OCI-LY7 (cell line): ENCODE measurements at regions not wholly inside any gene's neighbourhood (a gene's known extent, or its start where the extent isn't known, plus 50 kb on each side); places are given as distances from the start of the nearest gene placed in this dataset.

Experiments
- BruUV-seq: library from RNA; stranded (reverse); fragments of 400-500 nt; replicated peaks from 2 replicates; lab custom pipeline; 2021; lab: Mats Ljungman, UMichigan
- CTCF ChIA-PET: fragments of 300-600 bp; sonication (Branson Sonifier 250); formaldehyde crosslinking; loops from one replicate; lab custom pipeline; 2022; ENCODE audit warnings: antibody characterized with exemption; ENCODE audit not compliant: unreplicated experiment; lab: Charles Lee
- POLR2A ChIA-PET: fragments of 300-600 bp; sonication (Branson Sonifier 250); formaldehyde crosslinking; loops from one replicate; lab custom pipeline; 2022; ENCODE audit warnings: antibody characterized with exemption; lab: Charles Lee
- DNase-seq: peaks from one replicate; pipeline ENCODE4 v3.0.0-alpha.2; 2015; ENCODE audit warnings: low spot score
- H2AFZ ChIP-seq: fragments of 200-600 bp; sonication (generic), shearing (Covaris generic); 2 replicates; pipeline ENCODE4 v1.6.1; 2014; ENCODE audit warnings: mild to moderate bottlenecking, antibody characterized with exemption, low read length, moderate library complexity
- H3K27ac ChIP-seq: fragments of 200-600 bp; sonication (generic); 2 replicates; pipeline ENCODE4 v1.5.1; 2014; ENCODE audit warnings: mixed run types, low read depth, mild to moderate bottlenecking, moderate library complexity, low read length, inconsistent platforms; ENCODE audit not compliant: poor library complexity, severe bottlenecking
- H3K36me3 ChIP-seq: fragments of 200-600 bp; sonication (generic); 2 replicates; pipeline ENCODE4 v1.6.1; 2014; ENCODE audit warnings: mild to moderate bottlenecking, antibody characterized with exemption, low read length, moderate library complexity, mixed read lengths; ENCODE audit not compliant: insufficient read depth
- H3K4me1 ChIP-seq: fragments of 200-600 bp; sonication (generic); 2 replicates; pipeline ENCODE4 v1.5.1; 2014; ENCODE audit warnings: mild to moderate bottlenecking, low read length; ENCODE audit not compliant: insufficient read depth, poor library complexity, severe bottlenecking
- H3K4me2 ChIP-seq: fragments of 200-600 bp; sonication (generic); 2 replicates; pipeline ENCODE4 v1.6.1; 2014; ENCODE audit warnings: mild to moderate bottlenecking, low read length
- H3K4me3 ChIP-seq: fragments of 200-600 bp; sonication (generic); 2 replicates; pipeline ENCODE4 v1.5.1; 2014; ENCODE audit warnings: mild to moderate bottlenecking, low read depth, low read length; ENCODE audit not compliant: poor library complexity, severe bottlenecking
- H3K79me2 ChIP-seq: fragments of 200-600 bp; sonication (generic); 2 replicates; pipeline ENCODE4 v1.6.1; 2016; ENCODE audit warnings: low read depth, mild to moderate bottlenecking, low read length, moderate library complexity, mixed read lengths; ENCODE audit not compliant: insufficient read depth
- H3K9me2 ChIP-seq: fragments of 200-600 bp; sonication (generic); 2 replicates; pipeline ENCODE4 v1.6.1; 2016; ENCODE audit warnings: mild to moderate bottlenecking, low read length, mixed read lengths; ENCODE audit not compliant: insufficient read depth
- H3K9me3 ChIP-seq: fragments of 200-600 bp; sonication (generic); 2 replicates; pipeline ENCODE4 v1.6.1; 2014; ENCODE audit warnings: mild to moderate bottlenecking, mixed run types, low read length, mixed read lengths
- H4K20me1 ChIP-seq: fragments of 200-600 bp; sonication (generic); 2 replicates; pipeline ENCODE4 v1.6.1; 2014; ENCODE audit warnings: mild to moderate bottlenecking, antibody characterized with exemption, low read length, moderate library complexity, mixed read lengths; ENCODE audit not compliant: insufficient read depth
- EZH2phosphoT487 ChIP-seq: fragments of 200-600 bp; sonication (generic); IDR thresholded peaks from 2 replicates; pipeline ENCODE4 v1.6.1; 2018; ENCODE audit warnings: low read depth, borderline replicate concordance, mild to moderate bottlenecking, mixed run types, antibody characterized with exemption, low read length, moderate library complexity, mixed read lengths
- intact Hi-C: fragments of 100-400 bp; cut with micrococcal nuclease; formaldehyde crosslinking; loops from one replicate; pipeline ENCODE4 v1.10.0; 2022; ENCODE audit not compliant: unreplicated experiment
- TF ChIP-seq, protein P1 (sequence below): fragments of 200-600 bp; sonication (generic); conservative IDR thresholded peaks from 2 replicates; pipeline ENCODE4 v1.5.1; 2014; ENCODE audit warnings: mild to moderate bottlenecking, antibody characterized with exemption, low read length, moderate library complexity, mixed read lengths

DNA sequence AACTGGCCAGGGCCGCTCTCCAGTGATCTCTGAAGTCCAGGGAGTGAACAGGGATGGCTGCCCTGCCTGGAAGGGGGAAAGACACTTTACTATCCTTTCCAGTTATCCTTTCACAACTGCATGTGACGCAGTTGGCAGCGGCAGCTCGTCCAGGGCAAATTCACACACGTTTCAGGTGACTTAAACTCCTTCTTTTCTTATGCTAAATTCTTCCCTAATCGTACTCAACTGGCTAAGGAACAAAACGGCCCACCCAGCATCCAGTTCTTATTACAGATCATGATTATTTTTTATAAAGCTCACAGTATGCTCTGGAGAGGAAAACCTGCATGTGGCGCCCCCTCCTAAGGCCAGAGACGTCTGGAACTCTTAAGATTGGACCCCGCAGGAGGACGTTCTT, 767.1 kb downstream of the UQCRFS1 start:
- Histone ChIP-seq H3K36me3 (no peaks in the 10 kb centered on the region), H3K9me2 (no peaks in the 10 kb centered on the region), H4K20me1 (no peaks in the 10 kb centered on the region), H3K4me1 (peaks cover 10% of the 10 kb centered on the region), H3K4me2 (no peak overlapping the region), H3K27ac (no peak overlapping the region), H3K9me3 (no peaks in the 10 kb centered on the region), H3K79me2 (no peaks in the 10 kb centered on the region), H2AFZ (0 out of 2 replicates have a peak overlapping the region, but pooled peaks have one; percentile 15), H3K4me3 (no peak overlapping the region)
- intact Hi-C loops = no loop called here
- CTCF ChIA-PET = no interaction called here
- no peak for DNase-seq
- no peak for TF ChIP-seq EZH2phosphoT487
- TF ChIP-seq, protein P1, sequence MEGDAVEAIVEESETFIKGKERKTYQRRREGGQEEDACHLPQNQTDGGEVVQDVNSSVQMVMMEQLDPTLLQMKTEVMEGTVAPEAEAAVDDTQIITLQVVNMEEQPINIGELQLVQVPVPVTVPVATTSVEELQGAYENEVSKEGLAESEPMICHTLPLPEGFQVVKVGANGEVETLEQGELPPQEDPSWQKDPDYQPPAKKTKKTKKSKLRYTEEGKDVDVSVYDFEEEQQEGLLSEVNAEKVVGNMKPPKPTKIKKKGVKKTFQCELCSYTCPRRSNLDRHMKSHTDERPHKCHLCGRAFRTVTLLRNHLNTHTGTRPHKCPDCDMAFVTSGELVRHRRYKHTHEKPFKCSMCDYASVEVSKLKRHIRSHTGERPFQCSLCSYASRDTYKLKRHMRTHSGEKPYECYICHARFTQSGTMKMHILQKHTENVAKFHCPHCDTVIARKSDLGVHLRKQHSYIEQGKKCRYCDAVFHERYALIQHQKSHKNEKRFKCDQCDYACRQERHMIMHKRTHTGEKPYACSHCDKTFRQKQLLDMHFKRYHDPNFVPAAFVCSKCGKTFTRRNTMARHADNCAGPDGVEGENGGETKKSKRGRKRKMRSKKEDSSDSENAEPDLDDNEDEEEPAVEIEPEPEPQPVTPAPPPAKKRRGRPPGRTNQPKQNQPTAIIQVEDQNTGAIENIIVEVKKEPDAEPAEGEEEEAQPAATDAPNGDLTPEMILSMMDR = no peak
- POLR2A ChIA-PET = interaction anchor here (1.3 kb wide), 1 partner anchor 9 kb away, joined by 3 read pairs; no protein-coding TSS in a partner anchor
- no TSS peak for BruUV-seq

- CTCF ChIA-PET = interaction anchor here (0.6 kb wide), 1 partner anchor 188 kb away, joined by 3 read pairs; no protein-coding TSS in a partner anchor
- no peak overlapping the region for H2AFZ ChIP-seq
- no peaks in the 10 kb centered on the region for H3K9me2 ChIP-seq
- DNase-seq = no peak
- H3K4me2 ChIP-seq = no peak overlapping the region
- no peaks in the 10 kb centered on the region for H3K36me3 ChIP-seq
- H3K4me1 ChIP-seq = peaks cover 10% of the 10 kb centered on the region
- POLR2A ChIA-PET = interaction anchor here (1.0 kb wide), 1 partner anchor 25 kb away, joined by 3 read pairs; no protein-coding TSS in a partner anchor
- TF ChIP-seq EZH2phosphoT487 = no peak
- TF ChIP-seq, protein P1 = no peak
- H4K20me1 ChIP-seq = no peaks in the 10 kb centered on the region
- intact Hi-C loops = no loop called here
- BruUV-seq = no TSS peak
- no peak overlapping the region for H3K27ac ChIP-seq
- no peaks in the 10 kb centered on the region for H3K9me3 ChIP-seq
- H3K4me3 ChIP-seq = no peak overlapping the region
- no peaks in the 10 kb centered on the region for H3K79me2 ChIP-seq
These were observed 768.6 kb downstream of the UQCRFS1 start for GRCh38 chr19:28444362-28444761.

- H3K36me3 ChIP-seq = no peaks in the 10 kb centered on the region
- CTCF ChIA-PET = no interaction called here
- TF ChIP-seq EZH2phosphoT487 = no peak
- TF ChIP-seq, protein P1 = no peak
- POLR2A ChIA-PET = no interaction called here
- no peak overlapping the region for H2AFZ ChIP-seq
- no peaks in the 10 kb centered on the region for H3K79me2 ChIP-seq
- H3K9me3 ChIP-seq = no peaks in the 10 kb centered on the region
- no peak overlapping the region for H3K4me2 ChIP-seq
- DNase-seq = no peak
- peaks cover 10% of the 10 kb centered on the region for H3K4me1 ChIP-seq
- no peaks in the 10 kb centered on the region for H3K9me2 ChIP-seq
- H4K20me1 ChIP-seq = no peaks in the 10 kb centered on the region
- H3K27ac ChIP-seq = no peak overlapping the region
- BruUV-seq = no TSS peak
- no peak overlapping the region for H3K4me3 ChIP-seq
- intact Hi-C loops = no loop called here
These were observed 769.6 kb downstream of the UQCRFS1 start for GRCh38 chr19:28443361-28443760.
